NOMO-1 treated with DMSO at 0.1 percent for 48 hours (cell line): ENCODE measurements at regions not wholly inside any gene's neighbourhood (a gene's known extent, or its start where the extent isn't known, plus 50 kb on each side); places are given as distances from the start of the nearest gene placed in this dataset.
A peak's percentile ranks its signal among the peaks of the same experiment; 100 is the strongest.
"Not testable (repeated sequence)": the region's sequence is repeated elsewhere in the genome, so short reads cannot be mapped to it uniquely, and the experiment has no call there.

ENCODE experiments used
- DNase-seq: peaks from one replicate; lab custom pipeline; 2025; ENCODE audit not compliant: unreplicated experiment; lab: John Stamatoyannopoulos, UW

DNA sequence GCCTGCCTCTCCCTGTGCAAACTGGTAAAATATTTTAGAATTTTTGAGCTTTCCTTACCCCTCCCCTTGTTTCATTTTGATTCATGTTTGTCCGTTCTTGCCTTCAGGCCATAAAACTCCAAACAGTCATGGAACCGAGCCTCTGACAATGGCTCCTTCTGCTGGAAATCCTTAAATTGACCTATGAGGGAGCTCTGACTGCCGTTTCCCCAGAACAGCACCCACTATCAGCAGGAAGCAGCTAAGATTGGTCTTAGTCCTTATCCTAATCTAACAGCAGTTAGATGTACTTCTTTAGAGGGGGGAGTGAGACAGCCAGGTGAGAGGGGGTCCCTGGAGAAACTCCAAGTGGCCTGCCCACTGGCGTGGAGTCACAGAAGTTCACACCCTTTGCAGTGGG is 106.7 kb downstream of the FAM174A start:
- DNase-seq: no peak

GRCh38 chr5:100643473-100643872 is 108.3 kb downstream of the FAM174A start:
- DNase-seq: no peak

- DNase-seq: no peak
Measured at GRCh38 chr5:100644185-100644584, 109.0 kb downstream of the FAM174A start.

DNA sequence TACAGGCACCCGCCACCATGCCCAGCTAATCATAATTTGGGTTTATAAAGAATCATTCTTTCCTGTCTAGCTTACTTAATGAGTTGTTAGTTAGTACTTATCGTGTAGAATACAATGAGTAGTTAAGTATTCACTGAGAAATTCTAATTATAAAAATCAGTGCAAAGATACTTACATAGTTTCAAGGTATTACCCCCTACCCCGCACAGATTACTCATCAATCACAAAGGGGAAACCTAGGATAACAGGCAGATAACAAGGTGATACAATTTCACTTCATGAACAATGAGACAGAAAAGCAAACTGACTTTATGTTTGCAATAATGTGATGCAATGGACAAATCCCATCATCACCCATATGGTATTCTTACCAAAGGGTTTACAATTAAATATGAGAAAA is 109.6 kb downstream of the FAM174A start:
- DNase-seq: no peak

DNA sequence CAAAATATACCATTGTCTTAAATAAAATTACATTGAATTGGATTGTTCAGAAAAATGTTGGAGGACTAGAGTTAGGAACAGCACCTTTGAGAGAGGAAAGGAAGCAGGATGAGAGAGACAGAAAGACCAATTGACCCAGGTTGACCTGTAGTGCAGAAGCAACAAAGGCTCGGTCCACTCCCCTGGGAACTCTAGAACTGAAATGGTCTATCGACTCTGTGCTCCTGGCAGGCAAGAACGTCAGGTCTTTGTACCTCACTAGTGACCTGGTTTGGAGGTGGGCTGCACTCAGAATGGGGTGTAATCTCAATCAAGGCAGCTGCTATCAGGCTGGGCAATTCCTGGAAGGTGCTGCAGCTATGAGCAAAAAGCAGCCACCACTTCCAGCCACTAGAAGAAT is 110.8 kb downstream of the FAM174A start:
- DNase-seq: no peak

- no peak for DNase-seq
Measured at GRCh38 chr5:100646691-100647090, 111.5 kb downstream of the FAM174A start.

DNA sequence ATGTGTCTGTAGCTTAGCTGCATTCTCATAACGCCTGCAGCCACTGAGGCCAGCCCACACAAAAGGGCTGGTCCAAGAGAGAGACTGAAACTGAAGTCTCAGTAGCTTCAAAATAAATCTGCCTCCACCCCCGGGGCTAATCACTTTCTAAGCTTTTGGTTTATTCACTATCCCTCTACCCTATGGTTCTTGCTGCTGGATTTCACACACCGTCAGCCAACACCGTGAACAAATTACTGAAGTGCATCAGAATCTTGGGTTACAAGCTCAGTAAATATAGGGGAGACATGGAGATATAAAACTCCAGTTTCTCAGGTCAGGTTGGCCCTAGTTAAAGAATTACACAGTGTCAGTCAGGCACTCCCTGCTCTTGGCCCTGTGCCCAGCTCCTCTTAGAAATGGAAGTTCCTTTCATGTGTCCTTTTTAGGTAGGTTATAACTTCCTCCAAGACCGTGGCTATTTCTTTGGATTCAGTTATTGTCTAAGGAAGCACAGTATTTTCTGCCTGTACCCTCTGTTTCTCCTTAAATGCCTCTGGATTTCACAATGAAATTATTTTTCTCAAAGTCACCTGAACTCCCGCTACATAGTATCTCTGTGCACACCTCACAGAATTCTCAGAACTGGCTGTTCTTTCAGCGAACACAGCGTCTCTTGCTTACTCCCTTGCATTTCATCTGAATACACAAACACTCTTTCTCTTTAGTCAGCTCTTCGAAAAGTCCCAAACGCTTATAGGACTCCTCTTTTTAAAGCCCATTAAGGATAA is 112.5 kb downstream of the FAM174A start:
- DNase-seq: peak; percentile 16

GRCh38 chr5:100654895-100655294 is 119.7 kb downstream of the FAM174A start:
- no peak for DNase-seq

DNA sequence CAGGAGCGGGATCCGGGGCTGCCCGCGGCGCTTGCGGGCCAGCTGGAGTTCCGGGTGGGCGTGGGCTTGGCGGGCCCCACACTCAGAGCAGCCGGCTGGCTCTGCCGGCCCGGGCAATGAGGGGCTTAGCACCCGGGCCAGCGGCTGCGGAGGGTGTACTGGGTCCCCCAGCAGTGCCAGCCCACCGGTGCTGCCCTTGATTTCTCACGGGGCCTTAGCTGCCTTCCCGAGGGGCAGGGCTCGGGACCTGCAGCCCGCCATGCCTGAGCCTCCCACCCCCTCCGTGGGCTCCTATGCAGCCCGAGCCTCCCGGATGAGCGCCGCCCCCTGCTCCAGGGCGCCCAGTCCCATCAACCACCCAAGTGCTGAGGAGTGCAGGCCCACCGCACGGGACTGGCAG is 121.6 kb downstream of the FAM174A start:
- not testable (repeated sequence) for DNase-seq

DNA sequence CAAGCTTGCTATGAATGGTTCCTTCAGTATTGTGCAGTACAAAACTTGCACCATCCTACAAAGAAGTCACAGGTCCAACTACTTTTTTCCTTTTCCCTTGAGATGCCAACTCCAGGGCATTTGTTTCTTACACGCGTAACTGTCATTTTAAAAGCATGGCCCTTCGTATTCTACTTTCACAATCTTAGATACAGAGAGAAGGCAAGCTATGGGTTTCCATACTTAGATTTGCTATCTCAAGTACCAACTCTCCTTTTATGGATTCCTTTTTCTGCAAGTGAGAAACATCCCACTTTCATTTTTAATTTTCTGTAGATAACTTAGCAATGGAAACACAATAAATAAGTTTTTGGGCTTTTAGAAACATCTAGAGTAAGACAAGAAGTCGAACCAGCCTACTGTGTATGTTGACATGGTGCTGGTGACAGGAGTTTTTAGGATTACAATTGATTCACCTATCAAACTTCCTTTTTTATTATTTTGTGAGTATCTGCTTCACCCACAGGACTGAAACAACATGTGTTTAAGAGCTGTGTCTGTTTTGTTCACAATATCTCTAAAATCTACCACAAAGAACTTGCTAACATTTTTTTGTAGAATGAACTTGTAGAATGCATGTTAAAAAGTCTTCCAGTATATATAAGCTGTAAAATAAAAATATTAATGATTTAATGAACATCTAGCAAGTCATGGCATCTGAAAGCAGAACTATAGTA is 124.1 kb downstream of the FAM174A start:
- no peak for DNase-seq

GRCh38 chr5:100664140-100664539 is 129.0 kb downstream of the FAM174A start:
- DNase-seq: no peak

- peak; percentile 93 for DNase-seq
Measured at GRCh38 chr5:100667161-100667630, 132.0 kb downstream of the FAM174A start.

- DNase-seq: no peak
Measured at GRCh38 chr5:100668511-100668910, 133.3 kb downstream of the FAM174A start.

- no peak for DNase-seq
Measured at GRCh38 chr5:100676817-100677631, 141.8 kb downstream of the FAM174A start.

DNA sequence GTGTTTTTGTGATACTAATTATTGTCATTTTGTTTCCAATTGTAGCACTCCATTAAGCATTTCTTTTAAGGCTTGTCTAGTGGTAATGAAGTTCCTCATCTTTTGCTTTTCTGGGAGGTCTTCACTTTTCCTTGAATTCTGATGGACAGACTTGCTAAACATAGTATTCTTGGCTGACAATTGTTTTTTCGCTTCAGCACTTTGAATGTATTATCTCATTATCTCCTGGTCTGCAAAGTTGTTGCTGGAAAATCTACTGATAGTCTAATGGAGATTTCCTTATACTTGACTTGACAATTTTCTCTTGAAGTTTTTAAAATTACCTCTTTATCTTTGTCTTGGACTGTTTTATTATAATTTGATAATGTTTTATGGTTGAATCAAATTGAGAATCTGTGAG is 147.5 kb downstream of the FAM174A start:
- DNase-seq: no peak

DNA sequence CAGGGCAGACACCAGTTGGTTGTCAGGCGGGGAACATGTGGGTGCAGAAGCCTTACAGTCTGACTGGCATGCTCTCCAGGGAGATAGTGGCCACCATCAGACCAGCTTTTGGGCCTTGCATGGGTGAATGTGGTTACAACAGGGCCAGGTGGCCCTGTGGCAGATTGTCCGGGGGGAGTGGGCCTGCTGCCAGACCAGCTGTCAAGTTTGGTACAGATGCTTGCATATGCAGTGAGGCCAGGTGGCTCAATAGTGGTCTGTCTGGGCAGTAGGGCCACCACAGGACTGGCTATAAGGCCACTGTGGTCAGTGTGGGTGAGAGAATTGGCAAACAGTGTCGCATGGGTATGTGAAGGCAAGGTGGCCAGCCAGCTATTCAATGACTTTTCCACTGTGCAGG is 148.7 kb downstream of the FAM174A start:
- no peak for DNase-seq

DNA sequence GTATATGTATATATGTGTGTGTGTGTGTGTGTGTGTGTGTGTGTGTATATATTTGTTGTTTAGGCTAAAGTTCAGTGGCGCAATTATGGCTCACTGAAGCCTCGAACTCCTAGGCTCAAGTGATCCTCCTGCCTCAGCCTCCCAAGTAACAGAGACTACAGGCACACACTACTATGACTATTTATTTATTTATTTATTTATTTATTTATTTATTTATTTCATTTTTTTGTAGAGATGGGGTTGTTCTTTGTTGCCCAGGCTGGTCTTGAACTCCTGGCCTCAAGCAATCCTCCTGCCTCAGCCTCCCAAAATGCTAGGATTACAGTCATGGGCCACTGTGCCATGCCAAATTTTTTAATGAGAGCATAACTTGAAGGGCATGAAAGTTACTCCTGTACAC is 149.9 kb downstream of the FAM174A start:
- not testable (repeated sequence) for DNase-seq

DNA sequence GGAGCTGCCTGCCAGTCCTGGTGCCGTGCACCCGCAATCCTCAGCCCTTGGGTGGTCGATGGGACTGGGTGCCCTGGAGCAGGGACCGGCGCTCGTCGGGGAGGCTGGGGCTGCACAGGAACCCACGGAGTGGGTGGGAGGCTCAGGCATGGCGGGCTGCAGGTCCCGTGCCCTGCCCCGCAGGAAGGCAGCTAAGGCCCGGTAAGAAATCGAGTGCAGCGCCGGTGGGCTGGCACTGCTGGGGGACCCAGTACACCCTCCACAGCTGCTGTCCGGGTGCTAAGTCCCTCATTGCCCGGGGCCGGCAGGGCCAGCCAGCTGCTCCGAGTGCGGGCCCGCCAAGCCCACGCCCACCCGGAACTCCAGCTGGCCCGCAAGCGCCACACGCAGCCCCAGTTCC is 153.7 kb downstream of the FAM174A start:
- not testable (repeated sequence) for DNase-seq

GRCh38 chr5:100690036-100690560 is 154.9 kb downstream of the FAM174A start:
- no peak for DNase-seq

DNA sequence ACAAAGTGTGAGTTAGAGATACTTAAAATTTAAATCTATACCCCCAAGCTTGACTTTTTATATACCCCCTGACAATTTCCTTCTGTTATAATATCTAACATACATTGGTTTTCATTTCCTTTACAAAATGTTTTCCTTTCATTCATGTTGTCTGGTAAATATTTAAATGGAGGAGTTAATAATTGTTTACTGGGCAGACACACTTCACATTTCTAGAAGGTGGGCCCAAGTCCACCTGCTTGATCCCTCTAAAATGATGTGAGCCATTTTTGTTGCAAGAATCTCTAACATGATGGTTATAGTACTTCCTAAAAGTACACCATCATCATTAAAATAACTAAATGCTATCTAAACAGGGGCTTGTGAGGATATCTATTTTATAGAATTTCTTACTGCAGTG is 155.9 kb downstream of the FAM174A start:
- no peak for DNase-seq

DNA sequence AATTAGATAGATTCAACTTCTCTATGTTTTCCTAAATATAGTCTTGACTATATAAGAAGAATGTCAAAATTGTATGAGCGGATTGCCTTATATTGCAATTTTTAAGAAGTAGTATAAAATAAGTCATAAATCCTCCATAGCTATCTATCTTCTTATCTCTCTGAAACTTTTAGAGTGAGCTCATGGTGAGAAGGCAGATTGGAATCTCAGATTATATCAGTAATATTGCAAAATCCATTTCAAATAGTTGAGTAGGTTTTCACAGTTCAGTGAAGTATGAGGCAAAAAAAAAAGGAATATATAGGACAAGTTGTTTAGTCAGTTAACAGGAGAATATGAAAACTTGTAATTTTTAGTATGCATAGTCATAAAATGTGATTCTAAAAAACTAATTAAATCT is 156.4 kb downstream of the FAM174A start:
- no peak for DNase-seq
